B cell (primary cell): ENCODE measurements at regions not wholly inside any gene's neighbourhood (a gene's known extent, or its start where the extent isn't known, plus 50 kb on each side); places are given as distances from the start of the nearest gene placed in this dataset.

ENCODE experiments used
- ATAC-seq: fragments of 200-7000 bp; cut with Tn5 transposase; one replicate; pipeline ENCODE4 v1.10.0; 2021; ENCODE audit warnings: low read depth, mild to moderate bottlenecking, moderate number of reproducible peaks, moderate library complexity
- CTCF ChIA-PET: fragments of 350-600 bp; sonication (Branson Sonifier 250); formaldehyde crosslinking; loops from one replicate; lab custom pipeline; 2021; ENCODE audit warnings: antibody characterized with exemption, inconsistent platforms; lab: Charles Lee
- POLR2A ChIA-PET: fragments of 350-600 bp; sonication (Branson Sonifier 250); formaldehyde crosslinking; loops from one replicate; lab custom pipeline; 2021; ENCODE audit warnings: antibody characterized with exemption; lab: Charles Lee
- DNase-seq: peaks from one replicate; pipeline ENCODE4 v3.0.0; 2013
- H2AFZ ChIP-seq: 2 replicates; pipeline ENCODE4 v1.6.1; 2012; ENCODE audit warnings: mild to moderate bottlenecking, low read depth, low read length; ENCODE audit not compliant: insufficient read depth, poor library complexity, severe bottlenecking
- H3K27ac ChIP-seq, 2 donors: 1 replicate in 1 of 2; 2 replicates in 1 of 2; pipeline ENCODE4 v1.5.1; 2012 to 2013; ENCODE audit warnings: low read length in 2 of 2, mild to moderate bottlenecking in 2 of 2, moderate library complexity in 1 of 2
- H3K27me3 ChIP-seq, 4 experiments: fragments of 200-600 bp in 1 of 4; sonication (generic) in 1 of 4; replicated peaks in 1 of 4; 1 replicate in 2 of 4; 2 replicates in 2 of 4; pipeline versions ENCODE4 v1.6.1 to v1.7.0; 2013 to 2016; ENCODE audit warnings: low read length in 3 of 4, mild to moderate bottlenecking in 2 of 4, mixed read lengths in 1 of 4, moderate library complexity in 1 of 4; ENCODE audit not compliant: insufficient read depth in 4 of 4, control insufficient read depth in 3 of 4; ENCODE audit errors: control extremely low read depth in 1 of 4
- H3K36me3 ChIP-seq, 2 experiments: replicated peaks in 1 of 2; 1 replicate in 1 of 2; 2 replicates in 1 of 2; pipeline versions ENCODE4 v1.6.1 to v1.7.1; 2013; ENCODE audit warnings: low read length in 1 of 2; ENCODE audit not compliant: insufficient read depth in 2 of 2, control insufficient read depth in 1 of 2; ENCODE audit errors: control extremely low read depth in 1 of 2, extremely low read depth in 1 of 2
- H3K4me1 ChIP-seq, 2 donors: fragments of 200-600 bp in 1 of 2; sonication (generic) in 1 of 2; 1 replicate in 1 of 2; 2 replicates in 1 of 2; pipeline versions ENCODE4 v1.5.1 to v1.6.1; 2013 to 2017; ENCODE audit warnings: low read length in 2 of 2; ENCODE audit not compliant: control insufficient read depth in 2 of 2, insufficient read depth in 2 of 2
- H3K4me2 ChIP-seq: replicated peaks from 2 replicates; pipeline ENCODE3; 2012; ENCODE audit warnings: mild to moderate bottlenecking, low read depth, low read length; ENCODE audit not compliant: poor library complexity, severe bottlenecking
- H3K4me3 ChIP-seq, 5 experiments: fragments of 200-600 bp in 1 of 5; sonication (generic) in 1 of 5; 1 replicate in 3 of 5; 2 replicates in 2 of 5; pipeline versions ENCODE4 v1.5.1 to v1.7.0; 2011 to 2016; ENCODE audit warnings: low read length in 4 of 5, mild to moderate bottlenecking in 4 of 5, low read depth in 2 of 5, control low read depth in 1 of 5, moderate library complexity in 1 of 5; ENCODE audit not compliant: insufficient read depth in 1 of 5; ENCODE audit errors: control extremely low read depth in 1 of 5, extremely low read depth in 1 of 5
- H3K79me2 ChIP-seq: fragments of 200-600 bp; sonication (generic); one replicate; pipeline ENCODE4 v1.6.0; 2016; ENCODE audit warnings: low read length; ENCODE audit not compliant: control insufficient read depth, insufficient read depth
- H3K9ac ChIP-seq: fragments of 200-600 bp; sonication (generic); 2 replicates; pipeline ENCODE4 v1.6.1; 2017; ENCODE audit warnings: mild to moderate bottlenecking, low read length, moderate library complexity
- H3K9me3 ChIP-seq, 3 donors: one replicate each; pipeline versions ENCODE4 v1.6.1 to v1.7.1; 2013; ENCODE audit warnings: low read length in 2 of 3; ENCODE audit not compliant: control insufficient read depth in 2 of 3, insufficient read depth in 1 of 3; ENCODE audit errors: control extremely low read depth in 1 of 3
- H4K20me1 ChIP-seq: 2 replicates; pipeline ENCODE4 v1.6.0; 2012; ENCODE audit warnings: mild to moderate bottlenecking, low read length; ENCODE audit not compliant: insufficient read depth, control insufficient read depth, poor library complexity, severe bottlenecking
- H3K27ac Mint-ChIP-seq: one replicate; pipeline ENCODE4 v1.8.0; 2021; ENCODE audit warnings: mixed read lengths
- H3K27me3 Mint-ChIP-seq: one replicate; pipeline ENCODE4 v1.8.0; 2021; ENCODE audit warnings: mixed read lengths
- H3K4me1 Mint-ChIP-seq: one replicate; pipeline ENCODE4 v1.8.0; 2021; ENCODE audit warnings: mixed read lengths
- H3K4me3 Mint-ChIP-seq: one replicate; pipeline ENCODE4 v1.8.0; 2021; ENCODE audit warnings: mixed read lengths
- H3K9me3 Mint-ChIP-seq: one replicate; pipeline ENCODE4 v1.8.0; 2022; ENCODE audit warnings: mixed read lengths; ENCODE audit not compliant: insufficient read depth
- EZH2 ChIP-seq: IDR thresholded peaks from 2 replicates; pipeline ENCODE4 v1.6.1; 2012; ENCODE audit warnings: borderline replicate concordance, low read depth, mild to moderate bottlenecking, moderate library complexity, low read length; ENCODE audit not compliant: insufficient read depth, poor library complexity, severe bottlenecking
- WGBS: methylation state at CpG from one replicate; pipeline ENCODE4 v1.1.5; 2013; ENCODE audit warnings: missing lambda C conversion rate; ENCODE audit not compliant: insufficient coverage; 5-methylcytosine and 5-hydroxymethylcytosine counted together
- intact Hi-C: fragments of 100-400 bp; cut with micrococcal nuclease; formaldehyde crosslinking; loops from one replicate; pipeline ENCODE4 v1.10.0; 2022
- TF ChIP-seq, protein P1 (sequence below): fragments of 200-600 bp; IDR thresholded peaks from one replicate; pipeline ENCODE4 v1.8.0; 2022; ENCODE audit warnings: antibody characterized with exemption, mild to moderate bottlenecking

GRCh38 chr14:71474301-71475265, 457.6 kb upstream of the RGS6 start:
- Histone ChIP-seq H3K79me2 (peaks cover 63% of the 10 kb centered on the region), H4K20me1 (peaks cover 43% of the 10 kb centered on the region), H3K9ac (no peak overlapping the region), H3K9me3 (no peaks in the 10 kb centered on the region), H3K4me1 (peaks cover 5 to 12% of the 10 kb centered on the region in 2 donors), H3K27me3 (no peaks in the 10 kb centered on the region), H3K27ac (no peak overlapping the region), H3K4me2 (no peak overlapping the region), H3K36me3 (no peaks in the 10 kb centered on the region), H3K4me3 (no peak overlapping the region), H2AFZ (no peak overlapping the region)
- no peak for DNase-seq
- TF ChIP-seq, protein P1, sequence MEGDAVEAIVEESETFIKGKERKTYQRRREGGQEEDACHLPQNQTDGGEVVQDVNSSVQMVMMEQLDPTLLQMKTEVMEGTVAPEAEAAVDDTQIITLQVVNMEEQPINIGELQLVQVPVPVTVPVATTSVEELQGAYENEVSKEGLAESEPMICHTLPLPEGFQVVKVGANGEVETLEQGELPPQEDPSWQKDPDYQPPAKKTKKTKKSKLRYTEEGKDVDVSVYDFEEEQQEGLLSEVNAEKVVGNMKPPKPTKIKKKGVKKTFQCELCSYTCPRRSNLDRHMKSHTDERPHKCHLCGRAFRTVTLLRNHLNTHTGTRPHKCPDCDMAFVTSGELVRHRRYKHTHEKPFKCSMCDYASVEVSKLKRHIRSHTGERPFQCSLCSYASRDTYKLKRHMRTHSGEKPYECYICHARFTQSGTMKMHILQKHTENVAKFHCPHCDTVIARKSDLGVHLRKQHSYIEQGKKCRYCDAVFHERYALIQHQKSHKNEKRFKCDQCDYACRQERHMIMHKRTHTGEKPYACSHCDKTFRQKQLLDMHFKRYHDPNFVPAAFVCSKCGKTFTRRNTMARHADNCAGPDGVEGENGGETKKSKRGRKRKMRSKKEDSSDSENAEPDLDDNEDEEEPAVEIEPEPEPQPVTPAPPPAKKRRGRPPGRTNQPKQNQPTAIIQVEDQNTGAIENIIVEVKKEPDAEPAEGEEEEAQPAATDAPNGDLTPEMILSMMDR, result no peak
- no peak for TF ChIP-seq EZH2
- ChIA-PET CTCF (no interaction called here), POLR2A (no interaction called here)
- ATAC-seq, result no peak
- no CpG with 5 or more reads among the region's 4 CpGs for WGBS
- H3K27me3 Mint-ChIP-seq, result no peaks in the 10 kb centered on the region
- intact Hi-C loops, result no loop called here
- H3K4me1 Mint-ChIP-seq, result peaks cover 47% of the 10 kb centered on the region
- H3K27ac Mint-ChIP-seq, result no peak overlapping the region
- no peak overlapping the region for H3K4me3 Mint-ChIP-seq
- no peaks in the 10 kb centered on the region for H3K9me3 Mint-ChIP-seq

DNA sequence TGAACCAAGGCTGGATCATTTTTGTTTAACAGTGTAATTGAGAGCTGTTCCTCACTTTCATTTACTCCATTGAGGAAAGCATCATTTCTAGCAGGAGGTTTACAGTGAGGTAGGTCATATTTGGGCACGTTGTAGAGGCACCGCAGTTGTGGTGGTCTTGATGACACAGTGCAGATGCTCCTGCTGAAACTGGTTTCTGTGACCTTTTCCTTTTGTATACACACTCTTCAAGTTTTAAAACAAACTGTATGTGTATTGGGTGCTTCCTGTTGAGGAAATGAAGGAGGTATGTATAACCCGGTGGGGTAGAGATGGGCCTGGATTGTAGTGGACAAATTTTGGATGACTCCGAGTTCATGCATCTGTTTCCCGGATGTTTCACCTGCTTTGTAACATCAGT, 456.3 kb upstream of the RGS6 start:
- Mint-ChIP-seq H3K27me3 (no peaks in the 10 kb centered on the region), H3K9me3 (no peaks in the 10 kb centered on the region), H3K4me1 (peaks cover 47% of the 10 kb centered on the region), H3K4me3 (no peak overlapping the region), H3K27ac (no peak overlapping the region)
- peaks cover 66% of the 10 kb centered on the region for H3K79me2 ChIP-seq
- H3K27ac ChIP-seq, result no peak overlapping the region
- CTCF ChIA-PET, result no interaction called here
- no peaks in the 10 kb centered on the region for H3K9me3 ChIP-seq
- intact Hi-C loops, result no loop called here
- H3K4me1 ChIP-seq, result peaks cover 5 to 12% of the 10 kb centered on the region in 2 donors
- TF ChIP-seq, protein P1, result no peak
- no peak for TF ChIP-seq EZH2
- H3K36me3 ChIP-seq, result no peaks in the 10 kb centered on the region
- WGBS, result 87% methylated on average over 3 of the region's 5 CpGs
- H3K4me3 ChIP-seq, result no peak overlapping the region
- POLR2A ChIA-PET, result no interaction called here
- no peak for DNase-seq
- ATAC-seq, result no peak
- no peak overlapping the region for H3K4me2 ChIP-seq
- no peak overlapping the region for H2AFZ ChIP-seq
- peaks cover 34% of the 10 kb centered on the region for H4K20me1 ChIP-seq
- H3K9ac ChIP-seq, result no peak overlapping the region
- H3K27me3 ChIP-seq, result no peaks in the 10 kb centered on the region
